GM12878 (cell line): ENCODE measurements at regions not wholly inside any gene's neighbourhood (a gene's known extent, or its start where the extent isn't known, plus 50 kb on each side); places are given as distances from the start of the nearest gene placed in this dataset.

Experiments
- ATAC-seq: fragments of 200-7000 bp; cut with Tn5 transposase; 3 replicates; pipeline ENCODE4 v1.9.1; 2020; ENCODE audit warnings: mild to moderate bottlenecking, moderate library complexity
- BruUV-seq: library from RNA; stranded (reverse); fragments of 400-500 nt; replicated peaks from 2 replicates; lab custom pipeline; 2021; lab: Mats Ljungman, UMichigan
- CTCF ChIA-PET: fragments of 300-600 bp; sonication (Branson Sonifier 250); formaldehyde crosslinking; extraction: SDS; loops from one replicate; lab custom pipeline; 2021; ENCODE audit warnings: inconsistent platforms; lab: Yijun Ruan, JAX
- POLR2A ChIA-PET: fragments of 350-600 bp; formaldehyde crosslinking; extraction: SDS; loops from one replicate; lab custom pipeline; 2021; ENCODE audit warnings: inconsistent platforms; lab: Charles Lee
- RAD21 ChIA-PET: fragments of 300-600 bp; sonication (Branson Sonifier 250); formaldehyde crosslinking; loops from one replicate; lab custom pipeline; 2023; ENCODE audit warnings: antibody characterized with exemption; ENCODE audit not compliant: unreplicated experiment; lab: Charles Lee
- SMC1A ChIA-PET: fragments of 300-600 bp; sonication (Branson Sonifier 250); formaldehyde crosslinking; loops from one replicate; lab custom pipeline; 2023; ENCODE audit not compliant: unreplicated experiment, uncharacterized antibody; lab: Charles Lee
- DNase-seq: peaks from one replicate; pipeline ENCODE4 v3.0.0-alpha.2; 2011; ENCODE audit warnings: low read depth, low spot score
- FAIRE-seq: peaks from 3 replicates; lab custom pipeline; 2011; peaks lifted over from hg19 to GRCh38; lab: Jason Lieb, UNC
- H2AFZ ChIP-seq: 2 replicates; pipeline ENCODE4 v1.6.0; 2011; ENCODE audit warnings: low read depth, low read length, control low read depth; ENCODE audit not compliant: control insufficient read depth
- H3K27ac ChIP-seq: 2 replicates; pipeline ENCODE4 v1.5.1; 2011; ENCODE audit warnings: control low read depth; ENCODE audit not compliant: control insufficient read depth, insufficient read depth
- H3K27me3 ChIP-seq, 2 experiments: replicated peaks in 1 of 2; 2 replicates each; pipeline versions ENCODE4 v1.6.0 to v1.6.1; 2011; ENCODE audit warnings: low read length in 1 of 2; ENCODE audit not compliant: control insufficient read depth in 2 of 2, insufficient read depth in 2 of 2
- H3K36me3 ChIP-seq, 2 experiments: 2 replicates each; pipeline ENCODE4 v1.5.1; 2011; ENCODE audit warnings: low read length in 1 of 2; ENCODE audit not compliant: control insufficient read depth in 2 of 2, insufficient read depth in 2 of 2
- H3K4me1 ChIP-seq: 2 replicates; pipeline ENCODE4 v1.6.1; 2011; ENCODE audit warnings: mild to moderate bottlenecking, low read length, moderate library complexity, mixed read lengths; ENCODE audit not compliant: control insufficient read depth, insufficient read depth
- H3K4me2 ChIP-seq: 2 replicates; pipeline ENCODE4 v1.6.0; 2011; ENCODE audit warnings: control low read depth; ENCODE audit not compliant: control insufficient read depth, insufficient read depth
- H3K4me3 ChIP-seq: fragments of 200-600 bp; sonication (generic); 2 replicates; pipeline ENCODE4 v1.5.1; 2016
- H3K79me2 ChIP-seq: 2 replicates; pipeline ENCODE4 v1.6.0; 2011; ENCODE audit warnings: low read length; ENCODE audit not compliant: control insufficient read depth, insufficient read depth
- H3K9ac ChIP-seq: 2 replicates; pipeline ENCODE4 v1.8.0; 2011; ENCODE audit warnings: low read length, control low read depth, mixed read lengths; ENCODE audit not compliant: control insufficient read depth, insufficient read depth
- H3K9me3 ChIP-seq: replicated peaks from 3 replicates; pipeline ENCODE4 v1.5.1; 2011; ENCODE audit warnings: mild to moderate bottlenecking, low read length; ENCODE audit not compliant: control insufficient read depth, insufficient read depth
- H4K20me1 ChIP-seq: 2 replicates; pipeline ENCODE4 v1.6.0; 2011; ENCODE audit not compliant: control insufficient read depth, insufficient read depth
- ASH2L ChIP-seq: fragments of 300-600, 200-600 bp; sonication (generic); IDR thresholded peaks from 2 replicates; pipeline ENCODE4 v1.6.1; 2017; ENCODE audit warnings: low read depth, mild to moderate bottlenecking, borderline replicate concordance
- CBX5 ChIP-seq: sonication (generic); IDR thresholded peaks from 2 replicates; pipeline ENCODE4 v1.6.1; 2016; ENCODE audit warnings: low read depth, moderate library complexity, mild to moderate bottlenecking, inconsistent platforms
- CHD1 ChIP-seq: IDR thresholded peaks from 2 replicates; pipeline ENCODE4 v1.6.1; 2012; ENCODE audit warnings: low read depth, low read length, improper control_type of control experiment
- KDM1A ChIP-seq: fragments of 200-600 bp; sonication (generic); IDR thresholded peaks from 2 replicates; pipeline ENCODE4 v1.6.1; 2016; ENCODE audit warnings: borderline replicate concordance
- WGBS: methylation state at CpG from one replicate; pipeline ENCODE4 v1.1.6; 2016; ENCODE audit warnings: low lambda C conversion rate; ENCODE audit not compliant: insufficient replicate concordance, insufficient coverage; ENCODE audit errors: missing lambda C conversion rate; 5-methylcytosine and 5-hydroxymethylcytosine counted together
- in situ Hi-C: fragments of 300-500 bp; cut with MboI; formaldehyde crosslinking; loops from 9 replicates; pipeline ENCODE4 v1.14.3; 2018; ENCODE audit warnings: mixed read lengths
- intact Hi-C: fragments of 100-400 bp; cut with micrococcal nuclease; formaldehyde crosslinking; loops from one replicate; pipeline ENCODE4 v1.14.2; 2022; ENCODE audit not compliant: unreplicated experiment
- TF ChIP-seq, protein P1 (sequence below): IDR thresholded peaks from 2 replicates; pipeline ENCODE4 v1.6.1; 2012; ENCODE audit warnings: mild to moderate bottlenecking, low read depth, low read length

DNA sequence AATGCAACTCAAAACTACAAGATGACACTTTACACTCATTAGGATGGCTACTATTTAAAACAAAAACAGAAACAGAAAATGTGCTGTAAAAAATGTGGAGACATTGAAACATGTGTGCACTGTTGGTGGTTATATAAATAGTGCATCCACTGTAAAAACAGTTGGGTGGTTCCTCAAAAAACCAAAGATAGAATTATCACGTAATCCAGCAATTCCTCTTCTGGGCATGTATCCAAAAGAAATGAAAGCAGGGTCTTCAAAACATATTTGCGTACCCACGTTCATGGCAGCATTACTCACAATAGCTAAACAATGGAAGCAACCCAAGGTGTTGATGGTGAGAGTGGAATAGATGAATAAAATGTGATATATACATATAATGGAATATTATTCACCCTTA, 967.2 kb downstream of the TRAM1L1 start:
- Histone ChIP-seq H3K79me2 (no peaks in the 10 kb centered on the region), H3K4me3 (no peak overlapping the region), H3K36me3 (no peaks in the 10 kb centered on the region), H3K4me2 (no peak overlapping the region), H3K4me1 (no peaks in the 10 kb centered on the region), H3K9ac (no peak overlapping the region), H3K27me3 (no peaks in the 10 kb centered on the region), H3K9me3 (no peaks in the 10 kb centered on the region), H2AFZ (no peak overlapping the region), H4K20me1 (no peaks in the 10 kb centered on the region), H3K27ac (no peak overlapping the region)
- intact Hi-C loops, result no loop called here
- ATAC-seq (no peak), DNase-seq (no peak), FAIRE-seq (no peak)
- ChIA-PET CTCF (no interaction called here), SMC1A (no interaction called here), RAD21 (no interaction called here), POLR2A (no interaction called here)
- TF ChIP-seq CHD1 (no peak), KDM1A (no peak), CBX5 (no peak), ASH2L (no peak)
- TF ChIP-seq, protein P1, sequence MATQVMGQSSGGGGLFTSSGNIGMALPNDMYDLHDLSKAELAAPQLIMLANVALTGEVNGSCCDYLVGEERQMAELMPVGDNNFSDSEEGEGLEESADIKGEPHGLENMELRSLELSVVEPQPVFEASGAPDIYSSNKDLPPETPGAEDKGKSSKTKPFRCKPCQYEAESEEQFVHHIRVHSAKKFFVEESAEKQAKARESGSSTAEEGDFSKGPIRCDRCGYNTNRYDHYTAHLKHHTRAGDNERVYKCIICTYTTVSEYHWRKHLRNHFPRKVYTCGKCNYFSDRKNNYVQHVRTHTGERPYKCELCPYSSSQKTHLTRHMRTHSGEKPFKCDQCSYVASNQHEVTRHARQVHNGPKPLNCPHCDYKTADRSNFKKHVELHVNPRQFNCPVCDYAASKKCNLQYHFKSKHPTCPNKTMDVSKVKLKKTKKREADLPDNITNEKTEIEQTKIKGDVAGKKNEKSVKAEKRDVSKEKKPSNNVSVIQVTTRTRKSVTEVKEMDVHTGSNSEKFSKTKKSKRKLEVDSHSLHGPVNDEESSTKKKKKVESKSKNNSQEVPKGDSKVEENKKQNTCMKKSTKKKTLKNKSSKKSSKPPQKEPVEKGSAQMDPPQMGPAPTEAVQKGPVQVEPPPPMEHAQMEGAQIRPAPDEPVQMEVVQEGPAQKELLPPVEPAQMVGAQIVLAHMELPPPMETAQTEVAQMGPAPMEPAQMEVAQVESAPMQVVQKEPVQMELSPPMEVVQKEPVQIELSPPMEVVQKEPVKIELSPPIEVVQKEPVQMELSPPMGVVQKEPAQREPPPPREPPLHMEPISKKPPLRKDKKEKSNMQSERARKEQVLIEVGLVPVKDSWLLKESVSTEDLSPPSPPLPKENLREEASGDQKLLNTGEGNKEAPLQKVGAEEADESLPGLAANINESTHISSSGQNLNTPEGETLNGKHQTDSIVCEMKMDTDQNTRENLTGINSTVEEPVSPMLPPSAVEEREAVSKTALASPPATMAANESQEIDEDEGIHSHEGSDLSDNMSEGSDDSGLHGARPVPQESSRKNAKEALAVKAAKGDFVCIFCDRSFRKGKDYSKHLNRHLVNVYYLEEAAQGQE, result no peak
- BruUV-seq, result no TSS peak
- 16% methylated on average over 3 of the region's 3 CpGs for WGBS
- in situ Hi-C loops, result no loop called here
